Central memory CD8-positive, alpha-beta T cell (primary cell): ENCODE measurements at regions not wholly inside any gene's neighbourhood (a gene's known extent, or its start where the extent isn't known, plus 50 kb on each side); places are given as distances from the start of the nearest gene placed in this dataset.

Experiments
- ATAC-seq: fragments of 150-1000 bp; cut with Tn5 transposase; replicated peaks from 2 replicates; pipeline ENCODE4 v1.10.0; 2022; ENCODE audit warnings: mild to moderate bottlenecking, moderate FRiP score, moderate number of reproducible peaks; ENCODE audit not compliant: poor library complexity, severe bottlenecking; ENCODE audit errors: extremely low read depth
- DNase-seq, 2 donors: peaks; one replicate each; pipeline ENCODE4 v3.0.0; 2021; ENCODE audit warnings: low spot score in 2 of 2
- H3K27ac Mint-ChIP-seq: one replicate; pipeline ENCODE4 v1.8.0; 2022; ENCODE audit warnings: low read depth, mild to moderate bottlenecking, moderate library complexity, mixed read lengths
- H3K27me3 Mint-ChIP-seq: one replicate; pipeline ENCODE4 v1.8.0; 2022; ENCODE audit warnings: mixed read lengths
- H3K36me3 Mint-ChIP-seq: one replicate; pipeline ENCODE4 v1.8.0; 2022; ENCODE audit warnings: mild to moderate bottlenecking, moderate library complexity, mixed read lengths; ENCODE audit not compliant: insufficient read depth
- H3K4me1 Mint-ChIP-seq: one replicate; pipeline ENCODE4 v1.8.0; 2022; ENCODE audit warnings: mixed read lengths
- H3K4me3 Mint-ChIP-seq: one replicate; pipeline ENCODE4 v1.8.0; 2022; ENCODE audit warnings: mild to moderate bottlenecking, moderate library complexity, mixed read lengths
- H3K9me3 Mint-ChIP-seq: one replicate; pipeline ENCODE4 v1.8.0; 2022; ENCODE audit warnings: mixed read lengths

DNA sequence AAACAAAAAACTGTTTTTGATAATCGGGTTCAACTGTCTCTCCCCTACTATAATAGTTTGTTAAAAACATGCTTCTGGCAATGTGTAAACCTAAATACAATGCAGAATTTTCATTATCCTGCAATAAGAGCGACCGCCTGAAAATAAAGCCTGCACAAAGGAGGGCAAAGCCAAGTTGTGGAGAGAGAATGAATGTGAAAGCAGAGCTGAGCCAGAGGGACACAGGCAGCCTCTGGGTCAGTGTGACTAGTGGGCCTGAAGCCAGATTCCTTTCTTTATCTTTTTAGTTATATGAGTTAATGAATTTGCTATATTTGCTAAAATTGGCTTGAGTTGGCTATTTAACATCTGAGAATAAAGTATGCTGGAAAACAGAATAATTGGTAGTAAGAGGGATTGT is 615.2 kb downstream of the PLA2G4A start:
- no peak overlapping the region for H3K4me3 Mint-ChIP-seq
- H3K36me3 Mint-ChIP-seq: no peaks in the 10 kb centered on the region
- H3K27ac Mint-ChIP-seq: no peak overlapping the region
- ATAC-seq (no peak), DNase-seq (no peak)
- no peaks in the 10 kb centered on the region for H3K4me1 Mint-ChIP-seq
- peaks cover 8% of the 10 kb centered on the region for H3K9me3 Mint-ChIP-seq
- H3K27me3 Mint-ChIP-seq: no peaks in the 10 kb centered on the region

DNA sequence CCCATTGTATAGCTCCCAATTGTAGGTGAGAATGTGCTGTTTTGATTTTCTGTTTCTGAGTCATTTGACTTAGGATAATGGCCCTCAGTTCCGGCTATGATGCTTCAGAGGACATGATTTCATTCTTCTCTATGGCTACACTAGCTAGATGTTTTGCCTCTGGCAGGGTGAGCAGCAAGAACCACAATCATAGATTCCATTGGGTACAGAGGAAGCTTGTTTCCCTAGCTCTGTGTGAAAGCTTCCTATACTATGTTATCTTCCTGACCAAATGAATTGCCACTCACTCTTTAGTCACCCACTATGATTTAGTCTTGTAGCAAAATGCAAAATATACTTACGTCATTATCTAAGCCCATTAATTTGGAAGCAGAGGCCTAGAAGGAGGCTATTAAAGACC is 616.3 kb downstream of the PLA2G4A start:
- no peak overlapping the region for H3K4me3 Mint-ChIP-seq
- H3K9me3 Mint-ChIP-seq: peaks cover 14% of the 10 kb centered on the region
- no peaks in the 10 kb centered on the region for H3K4me1 Mint-ChIP-seq
- H3K36me3 Mint-ChIP-seq: no peaks in the 10 kb centered on the region
- ATAC-seq: no peak
- H3K27ac Mint-ChIP-seq: no peak overlapping the region
- no peak for DNase-seq
- H3K27me3 Mint-ChIP-seq: no peaks in the 10 kb centered on the region

DNA sequence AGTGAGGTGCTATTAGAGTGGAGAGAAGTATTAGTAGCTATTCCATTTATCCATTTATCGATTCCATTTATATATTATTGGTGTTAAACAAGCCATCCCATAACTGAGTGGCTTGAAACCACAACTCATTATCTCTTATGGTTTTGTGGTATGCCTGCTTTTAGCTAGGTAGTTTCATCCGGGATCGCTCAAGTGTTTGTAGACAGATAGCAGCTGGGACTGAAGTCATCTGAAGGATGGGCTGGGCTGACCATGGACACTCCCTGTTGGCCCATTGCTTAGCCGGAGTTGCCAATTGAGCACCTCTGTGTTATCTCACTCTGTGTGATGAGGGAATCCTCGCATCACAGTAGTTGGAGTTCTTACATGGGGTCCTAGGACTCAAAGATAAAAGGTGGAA is 622.5 kb downstream of the PLA2G4A start:
- ATAC-seq: no peak
- Mint-ChIP-seq H3K9me3 (peaks cover 12% of the 10 kb centered on the region), H3K27me3 (no peaks in the 10 kb centered on the region), H3K36me3 (no peaks in the 10 kb centered on the region), H3K4me1 (no peaks in the 10 kb centered on the region), H3K4me3 (no peak overlapping the region), H3K27ac (no peak overlapping the region)
- no peak for DNase-seq

DNA sequence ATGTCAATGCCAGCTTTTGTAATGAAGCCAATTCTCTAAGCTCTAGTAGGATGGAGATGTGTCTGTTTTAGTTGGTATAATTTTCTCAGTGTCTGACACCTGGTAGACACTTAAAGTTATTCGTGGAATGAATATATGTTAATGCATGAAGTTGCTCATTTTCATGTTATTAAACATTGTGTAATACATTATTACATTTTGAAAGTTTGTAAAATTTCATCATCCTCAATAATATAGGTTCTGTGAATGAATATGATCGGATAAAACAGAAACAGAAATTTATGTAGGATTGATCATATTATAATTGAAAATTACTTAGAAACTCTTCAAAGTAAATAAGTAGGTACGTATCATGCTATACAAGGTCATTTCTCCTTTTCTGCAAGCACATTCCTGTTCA is 625.3 kb downstream of the PLA2G4A start:
- no peak overlapping the region for H3K4me3 Mint-ChIP-seq
- DNase-seq: no peak
- no peak overlapping the region for H3K27ac Mint-ChIP-seq
- no peaks in the 10 kb centered on the region for H3K4me1 Mint-ChIP-seq
- H3K9me3 Mint-ChIP-seq: peaks cover 12% of the 10 kb centered on the region
- no peaks in the 10 kb centered on the region for H3K36me3 Mint-ChIP-seq
- H3K27me3 Mint-ChIP-seq: no peaks in the 10 kb centered on the region
- no peak for ATAC-seq

DNA sequence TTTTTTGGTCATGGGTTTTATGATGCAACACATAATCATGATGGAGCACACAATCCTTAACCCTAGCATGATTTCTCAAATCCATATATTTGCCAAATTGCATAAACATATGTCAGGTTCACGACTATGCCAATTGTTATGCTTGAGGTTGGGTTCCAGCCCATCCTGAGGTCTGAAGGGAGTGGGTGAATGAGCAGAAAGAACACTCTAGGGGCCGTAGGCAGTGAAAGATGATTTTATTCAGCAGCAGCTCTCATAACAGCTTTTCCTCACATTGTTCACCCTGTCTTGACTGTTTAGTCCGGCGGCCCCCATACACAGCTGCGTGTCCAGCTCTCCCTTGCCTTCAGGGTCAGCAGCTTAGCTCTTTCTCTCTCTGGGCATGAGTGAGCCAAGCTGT is 627.7 kb downstream of the PLA2G4A start:
- no peak overlapping the region for H3K27ac Mint-ChIP-seq
- no peaks in the 10 kb centered on the region for H3K27me3 Mint-ChIP-seq
- peaks cover 12% of the 10 kb centered on the region for H3K9me3 Mint-ChIP-seq
- H3K4me3 Mint-ChIP-seq: no peak overlapping the region
- DNase-seq (no peak), ATAC-seq (no peak)
- no peaks in the 10 kb centered on the region for H3K4me1 Mint-ChIP-seq
- H3K36me3 Mint-ChIP-seq: peaks cover 2% of the 10 kb centered on the region

DNA sequence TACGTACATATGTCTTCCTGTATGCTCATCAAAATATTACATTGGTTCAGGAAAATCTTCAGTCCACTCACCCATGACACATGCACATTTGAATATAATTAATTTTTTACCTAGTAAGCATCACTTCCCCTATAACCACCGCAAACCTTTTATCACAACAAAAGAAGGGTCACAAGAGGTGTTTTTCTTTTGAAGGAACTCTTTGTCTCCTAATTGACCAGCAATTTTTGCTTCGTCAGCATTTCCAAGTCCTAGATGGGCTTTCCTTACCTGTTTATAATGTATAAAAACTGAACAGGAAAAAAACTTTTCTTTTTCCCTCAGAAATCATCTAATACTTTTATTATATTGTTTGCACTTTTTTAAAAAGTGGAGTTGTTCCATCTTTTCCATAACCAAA is 631.3 kb downstream of the PLA2G4A start:
- ATAC-seq: no peak
- Mint-ChIP-seq H3K27ac (no peak overlapping the region), H3K4me3 (no peak overlapping the region), H3K4me1 (no peaks in the 10 kb centered on the region), H3K36me3 (peaks cover 2% of the 10 kb centered on the region), H3K27me3 (no peaks in the 10 kb centered on the region), H3K9me3 (peaks cover 28% of the 10 kb centered on the region)
- DNase-seq: no peak

DNA sequence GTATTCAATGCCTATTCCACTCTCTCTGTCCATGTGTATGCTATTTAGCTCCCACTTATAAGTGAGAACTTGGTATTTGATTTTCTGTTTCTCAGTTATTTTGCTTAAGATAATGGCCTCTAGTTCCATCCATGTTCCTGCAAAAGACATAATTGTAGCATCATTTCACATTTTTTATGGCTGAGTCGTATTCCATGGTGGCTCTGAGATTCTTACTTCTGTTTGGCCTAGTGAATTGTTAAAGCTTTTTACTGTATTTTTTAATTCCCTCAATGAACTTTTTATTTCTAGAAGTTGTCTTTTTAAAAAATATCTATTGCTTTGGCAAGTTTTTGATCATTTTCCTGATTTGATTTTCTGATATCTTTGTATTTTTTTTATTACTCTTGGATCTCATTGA is 635.6 kb downstream of the PLA2G4A start:
- H3K9me3 Mint-ChIP-seq: peaks cover 42% of the 10 kb centered on the region
- no peak overlapping the region for H3K4me3 Mint-ChIP-seq
- DNase-seq (no peak), ATAC-seq (no peak)
- H3K36me3 Mint-ChIP-seq: no peaks in the 10 kb centered on the region
- no peaks in the 10 kb centered on the region for H3K4me1 Mint-ChIP-seq
- no peaks in the 10 kb centered on the region for H3K27me3 Mint-ChIP-seq
- no peak overlapping the region for H3K27ac Mint-ChIP-seq

DNA sequence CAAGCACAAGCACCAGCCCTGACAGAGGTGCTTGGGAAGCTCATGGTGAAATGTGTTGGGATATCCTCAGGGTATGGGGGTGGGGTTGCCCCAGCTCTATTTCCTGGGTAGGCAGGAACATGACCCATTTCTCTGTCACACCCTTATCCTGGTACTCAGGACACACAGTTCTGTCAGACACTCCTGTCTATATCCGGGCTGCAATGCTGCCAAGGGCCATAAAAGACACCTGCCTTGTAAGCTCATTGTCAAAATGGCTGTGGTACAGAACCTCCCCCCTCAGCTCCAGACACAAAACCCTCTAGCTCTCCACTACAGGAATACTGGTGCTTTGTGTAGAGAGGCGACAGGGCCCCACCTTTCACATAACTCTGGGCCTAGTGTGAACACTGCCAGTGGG is 636.7 kb downstream of the PLA2G4A start:
- ATAC-seq: no peak
- H3K27me3 Mint-ChIP-seq: no peaks in the 10 kb centered on the region
- H3K27ac Mint-ChIP-seq: no peak overlapping the region
- no peak for DNase-seq
- H3K9me3 Mint-ChIP-seq: peaks cover 42% of the 10 kb centered on the region
- no peak overlapping the region for H3K4me3 Mint-ChIP-seq
- H3K4me1 Mint-ChIP-seq: no peaks in the 10 kb centered on the region
- H3K36me3 Mint-ChIP-seq: no peaks in the 10 kb centered on the region

DNA sequence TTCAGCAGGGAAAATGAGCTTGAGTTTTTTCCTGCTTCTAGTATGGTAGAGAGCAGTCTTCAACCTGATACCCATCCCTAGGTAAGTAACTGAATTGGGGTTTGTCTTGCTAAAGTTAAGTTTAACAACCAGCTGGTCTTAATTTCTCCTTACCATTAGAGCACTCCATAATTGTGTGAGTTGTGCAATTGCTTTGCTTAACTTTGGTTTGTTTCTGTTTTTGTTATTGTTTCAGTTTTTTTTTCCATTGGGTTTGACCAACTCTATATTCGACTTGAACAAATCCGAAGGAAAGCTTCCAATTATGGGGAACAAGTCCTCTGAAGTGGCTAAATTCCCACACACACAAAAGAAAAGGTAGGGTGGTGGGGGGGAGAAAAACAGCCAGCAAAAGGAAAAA is 641.1 kb downstream of the PLA2G4A start:
- no peak for ATAC-seq
- no peaks in the 10 kb centered on the region for H3K36me3 Mint-ChIP-seq

DNA sequence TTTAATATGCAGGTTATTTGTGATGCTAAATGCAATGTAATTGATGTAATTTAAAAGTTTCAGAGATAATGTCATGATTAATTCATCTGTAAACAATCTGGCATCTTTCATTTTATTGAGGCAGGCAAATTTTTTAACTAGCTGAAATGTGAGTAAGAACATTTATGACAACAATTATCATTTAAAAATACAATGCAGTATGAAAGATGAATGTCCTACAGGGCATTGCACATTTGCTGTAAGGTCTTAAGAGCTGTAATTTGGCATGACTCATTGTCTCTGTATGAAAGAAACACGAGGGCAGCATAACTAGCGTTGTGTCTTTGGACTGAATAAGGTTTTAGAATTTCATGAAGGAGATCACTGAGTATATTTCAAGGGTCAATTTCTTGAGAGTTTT is 642.8 kb downstream of the PLA2G4A start:
- Mint-ChIP-seq H3K4me3 (no peak overlapping the region), H3K9me3 (peaks cover 37% of the 10 kb centered on the region), H3K27me3 (no peaks in the 10 kb centered on the region), H3K27ac (no peak overlapping the region), H3K36me3 (no peaks in the 10 kb centered on the region), H3K4me1 (no peaks in the 10 kb centered on the region)
- no peak for ATAC-seq
- DNase-seq: no peak

More for the DNA sequence above, 641.1 kb downstream of the PLA2G4A start:
- DNase-seq: no peak
- Mint-ChIP-seq H3K27me3 (no peaks in the 10 kb centered on the region), H3K4me3 (no peak overlapping the region), H3K4me1 (no peaks in the 10 kb centered on the region), H3K27ac (no peak overlapping the region), H3K9me3 (peaks cover 28% of the 10 kb centered on the region)

DNA sequence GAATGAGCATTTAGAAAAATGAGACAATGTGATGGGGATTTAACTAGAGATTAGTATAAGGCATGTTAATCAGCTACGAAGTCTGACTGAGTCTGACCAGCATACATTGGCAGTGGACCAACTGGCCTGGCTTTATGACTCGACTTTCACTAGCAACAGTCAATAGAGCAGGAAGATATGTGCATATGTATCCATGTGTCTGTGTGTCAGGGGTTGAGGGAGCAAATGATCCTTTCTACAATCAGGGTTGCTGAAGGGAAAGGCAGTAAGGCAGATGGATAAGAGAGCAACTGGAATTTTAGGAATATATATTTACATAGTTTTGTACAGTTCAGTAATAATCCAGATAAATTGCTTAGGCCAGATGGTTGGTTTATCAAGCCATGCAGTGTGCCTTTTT is 645.6 kb downstream of the PLA2G4A start:
- no peak for ATAC-seq
- Mint-ChIP-seq H3K36me3 (no peaks in the 10 kb centered on the region), H3K9me3 (peaks cover 40% of the 10 kb centered on the region), H3K4me3 (no peak overlapping the region), H3K27ac (no peak overlapping the region), H3K27me3 (no peaks in the 10 kb centered on the region), H3K4me1 (no peaks in the 10 kb centered on the region)
- DNase-seq: no peak

DNA sequence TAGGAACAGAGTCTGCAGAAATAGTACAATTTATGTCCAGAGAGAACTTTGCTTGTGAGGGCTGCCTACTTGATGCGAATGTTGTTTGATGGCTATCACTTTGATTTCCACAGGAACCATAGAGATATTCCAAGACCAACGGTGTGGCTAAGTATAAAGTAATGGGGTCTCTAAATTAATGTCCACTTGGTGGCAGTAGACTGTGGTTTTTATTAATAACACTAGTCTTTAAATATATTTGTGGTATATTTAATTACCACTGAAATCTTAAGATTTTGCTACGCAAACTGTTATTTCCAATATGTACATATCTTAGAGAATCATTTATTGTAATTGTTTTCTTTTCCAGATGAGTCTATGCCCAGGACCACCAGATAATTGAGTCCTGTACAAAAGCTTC is 647.9 kb downstream of the PLA2G4A start:
- DNase-seq (no peak), ATAC-seq (no peak)
- H3K4me3 Mint-ChIP-seq: no peak overlapping the region
- H3K27ac Mint-ChIP-seq: no peak overlapping the region
- no peaks in the 10 kb centered on the region for H3K27me3 Mint-ChIP-seq
- peaks cover 40% of the 10 kb centered on the region for H3K9me3 Mint-ChIP-seq
- no peaks in the 10 kb centered on the region for H3K4me1 Mint-ChIP-seq
- H3K36me3 Mint-ChIP-seq: no peaks in the 10 kb centered on the region

DNA sequence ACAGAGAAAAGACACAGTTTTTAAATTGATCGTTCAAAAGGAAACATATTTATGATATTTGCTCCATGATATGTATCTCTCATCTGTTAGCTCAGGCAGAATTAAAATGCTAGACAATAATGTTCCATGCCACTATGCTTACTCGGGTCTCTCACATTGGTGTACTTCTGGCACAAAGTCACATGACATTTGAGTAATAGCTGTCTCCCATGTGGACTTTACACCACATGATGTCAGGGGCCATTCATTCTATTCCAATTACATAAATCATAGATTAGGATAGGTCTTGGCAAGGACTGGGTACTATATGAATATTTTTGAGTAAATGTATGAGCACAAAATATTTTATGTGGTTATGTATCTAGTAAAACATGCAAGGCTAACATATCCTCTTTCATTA is 648.4 kb downstream of the PLA2G4A start:
- no peaks in the 10 kb centered on the region for H3K4me1 Mint-ChIP-seq
- H3K9me3 Mint-ChIP-seq: peaks cover 38% of the 10 kb centered on the region
- no peak overlapping the region for H3K27ac Mint-ChIP-seq
- no peaks in the 10 kb centered on the region for H3K36me3 Mint-ChIP-seq
- no peak for DNase-seq
- H3K27me3 Mint-ChIP-seq: no peaks in the 10 kb centered on the region
- H3K4me3 Mint-ChIP-seq: no peak overlapping the region
- ATAC-seq: no peak

DNA sequence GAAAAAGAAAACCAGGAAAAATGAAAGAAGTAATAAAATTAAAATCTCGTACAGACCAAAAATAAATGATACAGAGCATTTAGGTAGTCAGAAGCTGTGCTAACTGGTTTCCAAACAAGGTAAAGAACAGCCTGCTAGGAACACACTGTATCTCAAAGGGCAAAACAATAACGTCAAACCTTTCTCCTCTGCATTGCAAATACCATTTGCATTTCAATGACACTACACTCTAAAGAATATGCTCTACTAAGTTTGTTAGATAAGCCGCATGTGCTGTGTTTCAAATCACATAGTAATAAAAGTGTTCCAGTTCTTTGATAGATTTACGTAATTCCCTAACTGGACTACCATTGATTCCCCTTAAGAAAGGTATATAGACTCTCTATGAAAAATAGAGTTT is 648.8 kb downstream of the PLA2G4A start:
- Mint-ChIP-seq H3K27ac (no peak overlapping the region), H3K9me3 (peaks cover 33% of the 10 kb centered on the region), H3K36me3 (no peaks in the 10 kb centered on the region), H3K4me3 (no peak overlapping the region), H3K27me3 (no peaks in the 10 kb centered on the region), H3K4me1 (no peaks in the 10 kb centered on the region)
- ATAC-seq (no peak), DNase-seq (no peak)
